ENCODE measurements at regions not wholly inside any gene's neighbourhood (a gene's known extent, or its start where the extent isn't known, plus 50 kb on each side); places are given as distances from the start of the nearest gene placed in this dataset.

- no peaks in the 10 kb centered on the region for H4K20me1 ChIP-seq (ENCODE audit: control insufficient read depth, insufficient read depth, low read length, poor library complexity, severe bottlenecking)
- H3K79me2 ChIP-seq (ENCODE audit: control insufficient read depth, insufficient read depth, low read length): no peaks in the 10 kb centered on the region
- Mint-ChIP-seq H3K4me3 (no peak overlapping the region), H3K9me3 (ENCODE audit: insufficient read depth) (peaks cover 12% of the 10 kb centered on the region), H3K4me1 (no peaks in the 10 kb centered on the region), H3K27ac (no peak overlapping the region), H3K27me3 (no peaks in the 10 kb centered on the region)
- no peaks in the 10 kb centered on the region for H3K36me3 ChIP-seq (replicated peaks in 1 of 2; ENCODE audit: control extremely low read depth in 1 of 2, control insufficient read depth in 1 of 2, extremely low read depth in 1 of 2, insufficient read depth in 2 of 2, low read length in 1 of 2)
- intact Hi-C loops (cut with micrococcal nuclease): no loop called here
- TF ChIP-seq, protein P1, sequence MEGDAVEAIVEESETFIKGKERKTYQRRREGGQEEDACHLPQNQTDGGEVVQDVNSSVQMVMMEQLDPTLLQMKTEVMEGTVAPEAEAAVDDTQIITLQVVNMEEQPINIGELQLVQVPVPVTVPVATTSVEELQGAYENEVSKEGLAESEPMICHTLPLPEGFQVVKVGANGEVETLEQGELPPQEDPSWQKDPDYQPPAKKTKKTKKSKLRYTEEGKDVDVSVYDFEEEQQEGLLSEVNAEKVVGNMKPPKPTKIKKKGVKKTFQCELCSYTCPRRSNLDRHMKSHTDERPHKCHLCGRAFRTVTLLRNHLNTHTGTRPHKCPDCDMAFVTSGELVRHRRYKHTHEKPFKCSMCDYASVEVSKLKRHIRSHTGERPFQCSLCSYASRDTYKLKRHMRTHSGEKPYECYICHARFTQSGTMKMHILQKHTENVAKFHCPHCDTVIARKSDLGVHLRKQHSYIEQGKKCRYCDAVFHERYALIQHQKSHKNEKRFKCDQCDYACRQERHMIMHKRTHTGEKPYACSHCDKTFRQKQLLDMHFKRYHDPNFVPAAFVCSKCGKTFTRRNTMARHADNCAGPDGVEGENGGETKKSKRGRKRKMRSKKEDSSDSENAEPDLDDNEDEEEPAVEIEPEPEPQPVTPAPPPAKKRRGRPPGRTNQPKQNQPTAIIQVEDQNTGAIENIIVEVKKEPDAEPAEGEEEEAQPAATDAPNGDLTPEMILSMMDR (IDR thresholded peaks at IDR 0.05): no peak
- TF ChIP-seq EZH2 (IDR thresholded peaks at IDR 0.05; ENCODE audit: borderline replicate concordance, insufficient read depth, low read depth, low read length, poor library complexity, severe bottlenecking): no peak
- no peak overlapping the region for H3K4me3 ChIP-seq (ENCODE audit: control extremely low read depth in 1 of 5, extremely low read depth in 1 of 5, insufficient read depth in 1 of 5, low read depth in 2 of 5, low read length in 4 of 5)
- ATAC-seq (ENCODE audit: low read depth): no peak
- no peak overlapping the region for H3K27ac ChIP-seq (ENCODE audit: low read length in 2 of 2)
- no peak for DNase-seq
- ChIA-PET POLR2A (no interaction called here), CTCF (no interaction called here)
- H3K4me2 ChIP-seq (replicated peaks; ENCODE audit: low read depth, low read length, poor library complexity, severe bottlenecking): no peak overlapping the region
- H2AFZ ChIP-seq (ENCODE audit: insufficient read depth, low read depth, low read length, poor library complexity, severe bottlenecking): no peak overlapping the region
- H3K9me3 ChIP-seq (ENCODE audit: control extremely low read depth in 1 of 3, control insufficient read depth in 2 of 3, insufficient read depth in 1 of 3, low read length in 2 of 3): peaks cover 1 to 10% (median 4%) of the 10 kb centered on the region in 3 donors
- H3K27me3 ChIP-seq (replicated peaks in 1 of 4; ENCODE audit: control extremely low read depth in 1 of 4, control insufficient read depth in 3 of 4, insufficient read depth in 4 of 4, low read length in 3 of 4): no peaks in the 10 kb centered on the region
- no CpG with 5 or more reads among the region's 1 CpG for WGBS (ENCODE audit: insufficient coverage)
- H3K9ac ChIP-seq (ENCODE audit: low read length): no peak overlapping the region
- H3K4me1 ChIP-seq (ENCODE audit: control insufficient read depth in 2 of 2, insufficient read depth in 2 of 2, low read length in 2 of 2): no peaks in the 10 kb centered on the region
Observed at GRCh38 chr12:38985961-38986360, 80.6 kb upstream of the CPNE8 start.

- Histone ChIP-seq H3K79me2 (ENCODE audit: control insufficient read depth, insufficient read depth, low read length) (no peaks in the 10 kb centered on the region), H3K27me3 (replicated peaks in 1 of 4; ENCODE audit: control extremely low read depth in 1 of 4, control insufficient read depth in 3 of 4, insufficient read depth in 4 of 4, low read length in 3 of 4) (no peaks in the 10 kb centered on the region), H3K9me3 (ENCODE audit: control extremely low read depth in 1 of 3, control insufficient read depth in 2 of 3, insufficient read depth in 1 of 3, low read length in 2 of 3) (peaks cover 1 to 10% (median 4%) of the 10 kb centered on the region in 3 donors), H3K36me3 (replicated peaks in 1 of 2; ENCODE audit: control extremely low read depth in 1 of 2, control insufficient read depth in 1 of 2, extremely low read depth in 1 of 2, insufficient read depth in 2 of 2, low read length in 1 of 2) (no peaks in the 10 kb centered on the region), H2AFZ (ENCODE audit: insufficient read depth, low read depth, low read length, poor library complexity, severe bottlenecking) (no peak overlapping the region), H3K27ac (ENCODE audit: low read length in 2 of 2) (no peak overlapping the region), H3K4me3 (ENCODE audit: control extremely low read depth in 1 of 5, extremely low read depth in 1 of 5, insufficient read depth in 1 of 5, low read depth in 2 of 5, low read length in 4 of 5) (no peak overlapping the region), H3K4me2 (replicated peaks; ENCODE audit: low read depth, low read length, poor library complexity, severe bottlenecking) (no peak overlapping the region), H4K20me1 (ENCODE audit: control insufficient read depth, insufficient read depth, low read length, poor library complexity, severe bottlenecking) (no peaks in the 10 kb centered on the region), H3K9ac (ENCODE audit: low read length) (no peak overlapping the region), H3K4me1 (ENCODE audit: control insufficient read depth in 2 of 2, insufficient read depth in 2 of 2, low read length in 2 of 2) (no peaks in the 10 kb centered on the region)
- ATAC-seq (ENCODE audit: low read depth) (no peak), DNase-seq (no peak)
- ChIA-PET CTCF (no interaction called here), POLR2A (no interaction called here)
- TF ChIP-seq, protein P1 (IDR thresholded peaks at IDR 0.05): no peak
- no peak for TF ChIP-seq EZH2 (IDR thresholded peaks at IDR 0.05; ENCODE audit: borderline replicate concordance, insufficient read depth, low read depth, low read length, poor library complexity, severe bottlenecking)
- no peaks in the 10 kb centered on the region for H3K4me1 Mint-ChIP-seq
- no peaks in the 10 kb centered on the region for H3K27me3 Mint-ChIP-seq
- H3K9me3 Mint-ChIP-seq (ENCODE audit: insufficient read depth): peaks cover 12% of the 10 kb centered on the region
- WGBS (ENCODE audit: insufficient coverage): no CpG with 5 or more reads among the region's 1 CpG
- H3K27ac Mint-ChIP-seq: no peak overlapping the region
- no peak overlapping the region for H3K4me3 Mint-ChIP-seq
- intact Hi-C loops (cut with micrococcal nuclease): no loop called here
Observed at GRCh38 chr12:38984388-38984787, 79.0 kb upstream of the CPNE8 start.
